Esophagus muscularis mucosa (tissue), 4 donors: ENCODE measurements at regions not wholly inside any gene's neighbourhood (a gene's known extent, or its start where the extent isn't known, plus 50 kb on each side); places are given as distances from the start of the nearest gene placed in this dataset.

ENCODE experiments used
- DNase-seq: peaks from one replicate; pipeline ENCODE4 v3.0.0-alpha.2; 2017; ENCODE audit errors: extremely low spot score
- H3K27ac ChIP-seq, 4 donors: fragments of 200-600 bp; sonication (generic); replicated peaks in 1 of 4; 1 replicate in 3 of 4; 2 replicates in 1 of 4; pipeline ENCODE4 v1.5.1; 2016 to 2019; ENCODE audit warnings: mild to moderate bottlenecking in 1 of 4
- H3K27me3 ChIP-seq, 4 donors: fragments of 200-600 bp; sonication (generic); one replicate each; pipeline versions ENCODE4 v1.5.1 to v1.6.0; 2016 to 2019
- H3K36me3 ChIP-seq, 4 donors: fragments of 200-600 bp; sonication (generic); one replicate each; pipeline ENCODE4 v1.5.1; 2016 to 2019
- H3K4me1 ChIP-seq, 4 donors: fragments of 200-600 bp; sonication (generic); one replicate each; pipeline ENCODE4 v1.5.1; 2016 to 2019
- H3K4me3 ChIP-seq, 4 donors: fragments of 200-600 bp; sonication (generic); 1 replicate in 2 of 4; 2 replicates in 2 of 4; pipeline ENCODE4 v1.5.1; 2016 to 2019; ENCODE audit warnings: mild to moderate bottlenecking in 4 of 4, moderate library complexity in 1 of 4
- H3K9me3 ChIP-seq, 4 donors: fragments of 200-600 bp; sonication (generic); 1 replicate in 3 of 4; 2 replicates in 1 of 4; pipeline ENCODE4 v1.5.1; 2016 to 2019
- EP300 ChIP-seq: sonication (generic); formaldehyde crosslinking; IDR thresholded peaks from one replicate; pipeline ENCODE4 v1.6.1; 2017; ENCODE audit warnings: antibody characterized with exemption
- POLR2A ChIP-seq: fragments of 450-650 bp; IDR thresholded peaks from one replicate; pipeline ENCODE4 v1.6.1; 2017; ENCODE audit warnings: antibody characterized with exemption, moderate library complexity, mild to moderate bottlenecking, low read depth
- POLR2AphosphoS5 ChIP-seq, 2 donors: sonication (generic); formaldehyde crosslinking; IDR thresholded peaks; one replicate each; pipeline ENCODE4 v1.6.1; 2017; ENCODE audit warnings: antibody characterized with exemption in 2 of 2
- WGBS: methylation state at CpG from one replicate; pipeline ENCODE4 v1.1.5; 2018; 5-methylcytosine and 5-hydroxymethylcytosine counted together
- intact Hi-C: fragments of 100-400 bp; cut with DNase I; formaldehyde crosslinking; loops from one replicate; pipeline ENCODE4 v1.15.1; 2023
- TF ChIP-seq, protein P1 (sequence below), 3 experiments: fragments of 200-600 bp in 2 of 3; fragments of 450-650 bp in 1 of 3; sonication (generic) in 2 of 3; IDR thresholded peaks; one replicate each; pipeline ENCODE4 v1.5.1; 2017 to 2019; ENCODE audit warnings: antibody characterized with exemption in 3 of 3, mild to moderate bottlenecking in 2 of 3, moderate library complexity in 1 of 3

DNA sequence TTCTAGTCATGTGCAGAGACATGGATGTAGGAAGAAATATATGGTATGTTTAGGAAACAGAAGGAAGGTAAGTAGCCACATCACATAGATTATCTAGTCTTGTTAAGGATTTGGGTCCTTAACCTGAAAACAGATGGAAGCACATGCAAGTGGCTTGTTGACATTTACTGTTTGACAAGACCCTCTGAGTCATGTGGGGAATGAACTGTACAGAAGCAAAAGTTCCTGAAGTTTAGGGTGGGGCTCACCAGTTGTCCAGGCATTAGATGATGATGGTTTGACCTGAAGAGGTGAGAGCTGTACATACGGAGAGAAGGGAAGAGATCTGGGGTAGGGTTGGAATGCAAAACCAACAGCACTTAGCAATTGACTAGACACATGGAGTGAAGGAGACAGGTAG is 281.1 kb upstream of the GRIP1 start:
- TF ChIP-seq POLR2A, result no peak

DNA sequence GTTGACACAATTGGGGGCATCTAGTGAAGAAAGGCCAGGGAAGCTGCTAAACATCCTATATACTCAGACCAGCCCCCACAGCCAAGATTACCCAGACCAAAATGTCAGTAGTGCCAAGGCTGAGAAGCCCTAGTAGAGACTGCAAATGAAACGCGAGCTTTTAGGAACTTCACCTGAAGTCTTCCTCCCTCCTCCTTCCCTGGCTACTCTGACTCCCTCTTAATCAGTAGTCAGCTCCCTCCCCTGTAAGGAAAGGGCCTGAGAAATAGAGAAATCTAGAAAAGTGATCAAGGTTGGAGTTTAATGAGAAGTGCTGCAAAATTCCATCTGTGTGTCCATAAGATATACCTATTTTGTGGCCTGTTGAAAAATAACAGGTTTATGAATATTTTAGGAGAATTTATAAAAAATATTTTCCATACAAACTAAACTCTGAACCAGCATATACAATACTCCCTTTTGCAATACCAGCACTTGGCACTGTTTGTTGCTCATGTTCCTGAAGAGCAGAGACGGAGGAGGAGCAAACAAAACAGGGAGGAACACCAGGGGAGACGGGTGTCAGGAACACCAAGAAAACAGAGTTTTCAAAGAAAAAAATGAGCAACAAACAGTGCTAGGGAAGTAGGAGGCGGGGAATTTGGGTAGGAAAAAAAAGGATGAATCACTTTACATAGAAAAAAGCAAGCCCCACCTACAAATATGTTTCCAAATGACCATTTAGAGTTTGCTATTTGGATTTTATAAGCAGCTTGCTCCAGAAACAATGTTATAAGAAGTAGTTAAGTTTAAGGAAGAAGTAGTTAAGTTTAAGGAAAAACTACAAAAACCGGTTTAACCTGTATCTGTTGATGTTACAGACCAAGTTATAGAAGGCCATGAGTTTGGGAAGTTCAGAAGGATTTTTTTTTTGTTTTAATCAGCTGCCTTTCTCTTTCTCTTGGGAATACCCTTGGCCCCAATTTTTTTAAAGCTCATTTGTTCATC is 282.1 kb upstream of the GRIP1 start:
- WGBS, result 82% methylated on average over 6 of the region's 6 CpGs
- no peak overlapping the region for H3K4me3 ChIP-seq
- no peak for TF ChIP-seq POLR2AphosphoS5 (IDR thresholded peaks at IDR 0.05)
- TF ChIP-seq, protein P1, sequence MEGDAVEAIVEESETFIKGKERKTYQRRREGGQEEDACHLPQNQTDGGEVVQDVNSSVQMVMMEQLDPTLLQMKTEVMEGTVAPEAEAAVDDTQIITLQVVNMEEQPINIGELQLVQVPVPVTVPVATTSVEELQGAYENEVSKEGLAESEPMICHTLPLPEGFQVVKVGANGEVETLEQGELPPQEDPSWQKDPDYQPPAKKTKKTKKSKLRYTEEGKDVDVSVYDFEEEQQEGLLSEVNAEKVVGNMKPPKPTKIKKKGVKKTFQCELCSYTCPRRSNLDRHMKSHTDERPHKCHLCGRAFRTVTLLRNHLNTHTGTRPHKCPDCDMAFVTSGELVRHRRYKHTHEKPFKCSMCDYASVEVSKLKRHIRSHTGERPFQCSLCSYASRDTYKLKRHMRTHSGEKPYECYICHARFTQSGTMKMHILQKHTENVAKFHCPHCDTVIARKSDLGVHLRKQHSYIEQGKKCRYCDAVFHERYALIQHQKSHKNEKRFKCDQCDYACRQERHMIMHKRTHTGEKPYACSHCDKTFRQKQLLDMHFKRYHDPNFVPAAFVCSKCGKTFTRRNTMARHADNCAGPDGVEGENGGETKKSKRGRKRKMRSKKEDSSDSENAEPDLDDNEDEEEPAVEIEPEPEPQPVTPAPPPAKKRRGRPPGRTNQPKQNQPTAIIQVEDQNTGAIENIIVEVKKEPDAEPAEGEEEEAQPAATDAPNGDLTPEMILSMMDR (IDR thresholded peaks at IDR 0.05), result no peak
- no peak for TF ChIP-seq POLR2A
- TF ChIP-seq EP300, result no peak
- intact Hi-C loops, result no loop called here
- no peaks in the 10 kb centered on the region for H3K9me3 ChIP-seq
- no peaks in the 10 kb centered on the region for H3K4me1 ChIP-seq
- H3K36me3 ChIP-seq, result no peaks in the 10 kb centered on the region
- H3K27ac ChIP-seq, result no peak overlapping the region
- H3K27me3 ChIP-seq, result no peaks in the 10 kb centered on the region
- no peak for DNase-seq

More for the DNA sequence above, 281.1 kb upstream of the GRIP1 start:
- 83% methylated on average over 1 of the region's 1 CpG for WGBS
- Histone ChIP-seq H3K4me3 (no peak overlapping the region), H3K36me3 (no peaks in the 10 kb centered on the region), H3K27ac (no peak overlapping the region), H3K9me3 (no peaks in the 10 kb centered on the region), H3K4me1 (no peaks in the 10 kb centered on the region), H3K27me3 (no peaks in the 10 kb centered on the region)
- intact Hi-C loops, result no loop called here
- DNase-seq, result no peak

DNA sequence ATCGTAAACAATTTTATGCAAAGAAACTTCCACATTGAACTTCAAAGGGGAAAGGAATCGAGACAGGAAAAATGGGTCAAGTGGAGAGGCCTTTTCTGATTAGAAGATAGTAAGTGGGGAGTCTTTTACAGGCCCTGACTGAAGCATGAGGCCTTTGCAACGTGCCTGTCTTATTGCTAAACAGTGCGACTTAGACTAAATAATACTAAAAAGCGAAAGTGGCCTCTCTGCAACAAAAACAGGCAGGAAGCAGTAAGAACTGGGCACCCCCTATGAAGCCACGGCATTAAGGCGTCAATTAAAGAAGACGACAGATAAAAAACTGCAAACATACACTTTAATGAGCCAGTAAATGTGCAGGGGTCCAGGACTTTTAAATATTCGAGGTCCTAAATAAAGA is 283.4 kb upstream of the GRIP1 start:
- TF ChIP-seq, protein P1 (IDR thresholded peaks at IDR 0.05), result no peak
- no peak for TF ChIP-seq EP300
- no peak for TF ChIP-seq POLR2AphosphoS5 (IDR thresholded peaks at IDR 0.05)
- TF ChIP-seq POLR2A, result no peak
- 78% methylated on average over 9 of the region's 9 CpGs for WGBS
- H3K9me3 ChIP-seq, result no peaks in the 10 kb centered on the region
- no peaks in the 10 kb centered on the region for H3K4me1 ChIP-seq
- DNase-seq, result no peak
- no peak overlapping the region for H3K27ac ChIP-seq
- no peaks in the 10 kb centered on the region for H3K27me3 ChIP-seq
- intact Hi-C loops, result no loop called here
- H3K36me3 ChIP-seq, result no peaks in the 10 kb centered on the region
- no peak overlapping the region for H3K4me3 ChIP-seq

DNA sequence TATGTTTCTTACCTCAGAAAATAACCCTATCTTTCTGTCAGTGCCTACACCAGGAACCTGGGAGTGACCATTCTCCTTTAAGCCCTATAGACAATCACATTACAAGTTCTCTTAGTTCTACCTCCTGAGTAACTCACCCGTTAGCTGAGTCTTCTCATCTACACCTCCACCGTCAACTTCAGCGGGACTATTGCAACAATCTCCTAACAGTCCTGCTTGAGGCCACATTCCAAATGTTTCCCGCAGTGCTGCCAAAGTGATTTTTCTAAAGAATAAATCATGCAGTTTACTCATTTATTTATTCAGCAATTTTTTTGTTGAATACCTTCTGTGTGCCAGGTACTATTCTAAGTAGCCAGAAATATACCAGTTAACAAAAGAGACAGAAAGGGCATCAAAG is 285.0 kb upstream of the GRIP1 start:
- intact Hi-C loops, result no loop called here
- TF ChIP-seq POLR2A, result no peak
- TF ChIP-seq POLR2AphosphoS5 (IDR thresholded peaks at IDR 0.05), result no peak
- TF ChIP-seq, protein P1 (IDR thresholded peaks at IDR 0.05), result no peak
- no peak for TF ChIP-seq EP300
- no peak for DNase-seq
- Histone ChIP-seq H3K27ac (no peak overlapping the region), H3K9me3 (no peaks in the 10 kb centered on the region), H3K27me3 (no peaks in the 10 kb centered on the region), H3K4me3 (no peak overlapping the region), H3K36me3 (no peaks in the 10 kb centered on the region), H3K4me1 (no peaks in the 10 kb centered on the region)
- 98% methylated on average over 4 of the region's 4 CpGs for WGBS

DNA sequence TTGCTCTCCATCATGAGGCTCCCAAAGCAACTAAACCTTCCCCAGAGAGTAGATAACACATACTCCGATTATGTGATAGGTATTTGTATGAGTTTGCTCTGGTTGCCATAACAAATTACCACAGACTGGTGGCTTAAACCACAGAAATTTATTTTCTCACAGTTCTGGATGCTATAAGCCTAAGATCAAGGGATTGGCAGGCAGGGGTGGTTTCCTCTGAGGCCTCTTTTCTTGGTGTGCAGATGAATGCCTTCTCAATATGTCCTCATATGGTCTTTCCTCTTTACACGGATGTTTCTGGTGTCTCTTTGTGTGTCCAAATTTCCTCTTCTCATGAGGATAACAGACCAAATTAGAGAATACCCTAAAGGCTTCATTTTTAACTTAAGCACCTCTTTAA is 285.8 kb upstream of the GRIP1 start:
- Histone ChIP-seq H3K4me1 (no peaks in the 10 kb centered on the region), H3K36me3 (no peaks in the 10 kb centered on the region), H3K27ac (no peak overlapping the region), H3K27me3 (no peaks in the 10 kb centered on the region), H3K4me3 (no peak overlapping the region), H3K9me3 (no peaks in the 10 kb centered on the region)
- DNase-seq, result no peak
- intact Hi-C loops, result no loop called here
- 47% methylated on average over 2 of the region's 2 CpGs for WGBS
- TF ChIP-seq POLR2AphosphoS5 (IDR thresholded peaks at IDR 0.05) (no peak), EP300 (no peak), POLR2A (no peak)
- TF ChIP-seq, protein P1 (IDR thresholded peaks at IDR 0.05), result no peak
